Stimulated activated CD8-positive, alpha-beta memory T cell treated with anti-CD3 and anti-CD28 coated beads, Interleukin-2, amount 100 ng/mL, for 48 hours (primary cell): ENCODE measurements at regions not wholly inside any gene's neighbourhood (a gene's known extent, or its start where the extent isn't known, plus 50 kb on each side); places are given as distances from the start of the nearest gene placed in this dataset.

Source experiments
- DNase-seq, 2 donors: peaks; one replicate each; pipeline ENCODE4 v3.0.0-alpha.2; 2020; ENCODE audit warnings: low read depth in 2 of 2

DNA sequence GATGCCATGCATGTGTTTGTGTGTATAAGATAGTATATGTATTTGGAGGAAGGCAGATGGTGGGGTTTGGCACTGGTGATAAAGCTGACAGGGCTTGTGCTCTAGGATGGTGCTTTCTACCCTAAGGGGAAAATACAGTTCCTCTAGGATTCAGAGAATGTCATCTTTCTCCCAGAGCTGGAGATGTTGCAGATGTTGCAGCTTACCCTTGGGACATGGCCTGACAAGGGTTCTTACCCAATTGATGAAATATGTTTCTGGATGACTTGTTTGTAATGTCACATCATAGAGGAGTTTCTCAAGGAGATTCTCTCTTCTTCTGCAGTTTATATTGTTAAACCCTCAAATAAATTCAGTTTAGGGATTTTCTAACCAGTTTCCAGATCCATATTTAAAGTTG is 52.5 kb upstream of the PITX2 start:
- no peak for DNase-seq

DNA sequence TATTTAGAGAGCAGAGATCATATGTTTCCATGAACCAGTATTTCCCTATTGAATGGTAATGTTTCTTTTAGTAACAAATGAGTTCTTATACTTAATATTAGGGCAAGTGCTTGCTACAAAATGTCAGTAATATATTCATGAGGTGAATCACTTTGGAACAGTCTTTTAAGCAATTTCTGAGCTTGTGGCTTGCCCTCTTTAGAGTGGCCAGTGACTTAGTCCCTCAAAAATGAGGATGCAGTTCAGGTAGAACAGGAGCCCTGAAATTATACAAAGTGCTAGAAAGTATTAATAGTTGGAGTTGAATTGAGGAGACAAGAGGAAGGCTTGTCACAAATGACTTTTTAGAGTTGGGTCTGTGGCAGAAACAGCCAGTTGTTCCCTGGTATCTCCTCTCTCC is 53.4 kb upstream of the PITX2 start:
- no peak for DNase-seq

DNA sequence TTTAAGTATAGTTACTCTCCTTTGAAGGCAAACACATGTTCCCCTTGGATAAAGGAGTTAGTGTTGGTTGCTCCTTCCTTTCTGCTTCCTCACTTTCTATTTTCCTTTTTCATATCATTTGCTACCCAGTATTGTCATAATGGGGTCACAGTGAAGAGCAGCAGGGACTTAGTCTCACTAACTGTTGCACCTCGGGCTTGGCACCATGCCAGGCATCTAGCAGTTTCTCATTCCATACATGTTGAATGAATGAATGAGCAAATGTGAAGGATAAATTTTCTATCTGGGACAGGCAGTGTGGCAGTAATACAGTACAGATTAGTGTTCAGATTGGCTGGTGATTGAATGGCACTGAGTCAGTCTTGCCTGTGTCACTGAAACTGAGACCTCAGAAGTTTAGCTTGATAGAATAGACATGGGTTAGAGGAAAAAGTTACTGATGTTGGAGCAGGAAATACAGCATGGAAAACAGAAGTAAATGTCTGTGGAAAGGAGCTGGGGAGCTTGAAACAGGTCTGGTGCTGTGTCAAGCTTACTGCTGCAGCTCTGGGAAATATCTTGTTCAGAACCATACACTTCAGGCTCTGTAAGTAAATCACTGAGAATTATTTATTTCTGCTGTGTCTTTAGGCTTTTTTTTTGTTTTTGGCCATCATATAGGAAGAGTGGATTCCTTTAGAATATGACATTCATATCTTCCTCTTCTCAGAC is 55.8 kb upstream of the PITX2 start:
- no peak for DNase-seq

DNA sequence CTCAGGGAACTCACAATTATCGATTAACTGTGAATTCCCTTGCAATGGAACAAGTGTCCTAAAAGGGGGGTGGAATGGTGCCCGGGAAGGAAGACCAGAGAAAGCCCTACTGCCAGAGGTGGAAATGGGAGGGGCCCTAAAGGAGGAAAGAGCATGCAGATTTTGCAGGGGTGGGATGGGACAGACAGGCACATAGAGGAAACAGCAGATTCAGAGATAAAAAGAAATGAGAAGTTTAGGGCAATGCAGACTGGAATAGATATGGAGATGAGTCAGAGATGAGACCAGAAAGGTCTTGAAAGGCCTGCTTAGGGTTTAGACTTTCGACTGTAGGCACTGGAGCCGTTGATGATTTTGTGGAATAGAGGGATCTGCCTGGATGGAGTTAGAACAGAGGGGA is 57.4 kb upstream of the PITX2 start:
- DNase-seq = no peak

DNA sequence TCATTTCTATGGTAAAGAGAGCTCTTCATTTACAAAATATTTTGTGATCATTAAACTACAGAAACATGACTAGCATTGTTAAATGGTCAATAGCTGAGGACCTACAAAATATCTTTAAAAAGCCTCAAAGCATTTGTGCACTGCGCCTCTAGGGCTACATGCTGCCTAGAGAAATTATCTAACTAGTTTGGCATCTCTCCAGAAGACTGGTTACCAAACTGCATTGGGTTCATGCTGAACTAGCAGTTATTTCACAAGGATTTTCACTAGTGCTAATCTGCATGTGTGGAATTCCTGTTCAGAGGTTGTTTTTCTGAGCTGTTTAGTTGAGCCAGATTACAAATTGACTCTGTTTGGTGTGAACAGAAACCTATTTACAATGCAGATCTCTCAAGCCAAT is 58.5 kb upstream of the PITX2 start:
- no peak for DNase-seq

DNA sequence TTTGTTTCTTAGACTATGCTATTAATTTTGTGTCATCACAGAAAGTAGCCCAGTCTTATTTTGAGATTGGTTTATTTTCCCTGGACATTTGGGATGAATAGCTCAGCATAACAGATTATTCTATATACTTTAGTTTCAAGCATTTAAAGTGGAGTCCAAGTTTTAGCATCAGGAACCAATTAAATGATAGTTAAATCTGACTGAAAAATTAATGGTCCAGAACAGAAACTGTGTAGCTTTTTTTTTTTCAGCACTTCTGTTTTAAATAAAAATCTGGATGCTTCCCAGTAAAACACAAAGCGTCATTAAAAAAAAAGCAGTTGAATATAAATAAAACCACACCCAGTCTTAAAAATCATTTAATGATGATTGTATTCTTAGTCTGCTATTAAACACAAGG is 59.4 kb upstream of the PITX2 start:
- DNase-seq = no peak

DNA sequence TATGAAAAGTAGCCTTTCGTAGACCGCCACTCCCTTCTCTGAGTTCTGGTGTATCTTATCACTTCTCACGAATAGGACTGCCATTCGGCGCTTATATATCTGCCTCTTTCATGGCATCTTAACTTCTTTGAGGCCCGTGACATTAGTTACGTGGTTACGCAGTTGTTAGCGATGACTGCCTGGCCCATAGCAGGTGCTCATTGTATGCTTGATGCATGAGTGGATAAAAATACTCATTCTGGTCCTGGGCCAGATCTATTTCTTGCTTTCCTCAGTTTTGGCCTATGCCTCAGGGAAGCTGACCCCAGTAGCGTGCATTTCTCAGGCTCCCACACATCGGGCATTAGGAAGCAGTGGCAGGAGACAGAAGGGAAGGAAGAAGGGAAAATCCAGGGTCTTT is 60.7 kb upstream of the PITX2 start:
- DNase-seq = no peak

DNA sequence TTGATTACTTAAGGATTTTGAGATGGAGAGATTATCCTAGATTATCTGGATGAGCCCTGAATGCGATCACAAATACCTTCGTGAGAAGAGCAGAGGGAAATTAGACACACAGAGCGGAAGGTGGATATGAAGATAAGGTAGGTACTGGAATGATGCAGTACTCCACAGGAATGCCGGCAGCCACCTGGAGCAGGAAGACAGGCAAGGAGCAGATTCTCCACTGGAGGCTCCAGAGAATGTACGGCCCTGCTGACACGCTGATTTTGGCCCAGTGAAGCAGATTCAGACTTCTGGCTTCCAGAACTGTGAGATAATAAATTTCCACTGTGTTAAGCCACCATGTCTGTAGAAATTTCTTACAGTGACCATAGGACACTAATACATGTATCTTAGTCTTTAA is 79.4 kb upstream of the PITX2 start:
- no peak for DNase-seq

DNA sequence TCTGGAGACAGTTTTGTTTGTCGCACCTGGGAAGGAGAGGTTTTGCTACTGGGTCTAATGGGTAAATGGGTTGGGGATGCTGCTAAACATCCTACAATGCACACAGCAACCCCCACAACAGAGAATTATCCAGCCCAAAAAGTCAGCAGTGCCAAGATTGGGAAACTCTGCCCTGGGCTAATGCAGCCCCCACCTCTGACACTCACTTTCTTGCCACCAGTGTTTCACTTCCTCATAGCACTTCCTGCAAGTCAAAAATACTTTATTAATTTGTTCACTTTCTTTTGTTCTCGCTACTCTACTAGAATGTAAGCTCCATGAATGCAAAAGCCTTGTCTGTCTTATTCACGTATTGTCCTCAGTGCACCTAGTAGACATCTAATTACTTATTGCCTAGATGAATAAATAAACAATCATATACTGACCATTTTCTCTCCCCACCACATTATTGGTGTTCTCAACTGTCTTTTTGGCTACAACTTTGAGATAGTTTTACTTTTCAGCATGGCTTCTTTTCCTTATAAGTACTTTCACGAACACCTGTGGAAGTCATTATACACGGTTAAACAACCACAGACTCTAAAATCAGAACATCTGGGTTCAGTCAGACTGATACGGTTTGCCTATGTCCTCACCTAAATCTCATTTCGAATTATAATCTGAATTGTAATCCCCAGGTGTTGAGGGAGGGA is 82.0 kb upstream of the PITX2 start:
- DNase-seq = no peak

DNA sequence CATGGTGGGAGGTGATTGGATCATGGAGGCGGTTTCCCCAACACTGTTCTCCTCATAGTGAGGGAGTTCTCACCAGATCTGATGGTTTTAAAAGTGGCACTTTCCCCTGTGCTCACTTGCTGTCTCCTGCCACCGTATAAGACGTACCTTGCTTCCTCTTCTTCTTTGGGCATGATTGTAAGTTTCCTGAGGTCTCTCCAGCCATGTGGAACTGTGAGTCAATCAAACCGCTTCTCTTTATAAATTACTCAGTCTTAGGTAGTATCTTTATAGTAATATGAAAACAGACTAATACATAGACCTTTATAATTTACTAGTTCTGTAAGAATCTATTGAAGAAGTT is 82.5 kb upstream of the PITX2 start:
- no peak for DNase-seq

DNA sequence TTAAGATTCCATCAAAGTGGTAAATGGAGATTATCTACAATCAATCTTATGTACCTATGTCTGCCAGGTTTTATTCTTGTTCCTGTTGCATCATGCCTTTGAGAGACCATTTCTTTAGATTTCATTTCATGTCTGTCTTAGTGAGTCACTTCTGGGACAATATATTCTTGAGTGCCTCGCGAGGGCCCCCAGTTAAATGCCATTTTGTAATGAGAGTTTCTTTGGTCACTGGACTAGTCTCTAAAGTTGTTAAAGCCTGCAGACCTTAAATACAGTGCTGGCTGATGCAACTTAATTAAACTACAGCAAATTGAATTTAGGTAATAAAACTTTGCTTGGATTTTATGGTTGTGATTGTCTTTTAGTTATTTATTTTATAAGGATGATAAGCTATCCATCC is 87.2 kb upstream of the PITX2 start:
- DNase-seq = no peak

DNA sequence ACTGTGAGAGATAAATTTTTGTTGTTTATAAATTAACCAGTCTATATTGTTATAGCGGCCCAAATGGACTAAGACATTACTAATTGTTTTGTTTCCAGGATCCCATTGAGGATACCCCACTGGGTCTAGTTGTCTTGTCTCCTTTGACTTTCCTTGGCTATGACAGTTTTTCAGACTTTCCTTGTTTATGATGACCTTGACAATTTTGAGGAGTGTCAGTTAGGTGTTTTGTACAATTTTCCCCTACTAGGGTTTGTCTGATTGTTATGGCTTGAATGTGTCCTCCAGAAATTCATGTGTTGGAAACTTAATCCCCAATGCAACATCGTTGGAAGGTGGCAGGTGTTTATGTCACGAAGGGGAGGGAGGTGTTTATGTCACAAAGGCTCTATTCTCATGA is 89.6 kb upstream of the PITX2 start:
- no peak for DNase-seq

DNA sequence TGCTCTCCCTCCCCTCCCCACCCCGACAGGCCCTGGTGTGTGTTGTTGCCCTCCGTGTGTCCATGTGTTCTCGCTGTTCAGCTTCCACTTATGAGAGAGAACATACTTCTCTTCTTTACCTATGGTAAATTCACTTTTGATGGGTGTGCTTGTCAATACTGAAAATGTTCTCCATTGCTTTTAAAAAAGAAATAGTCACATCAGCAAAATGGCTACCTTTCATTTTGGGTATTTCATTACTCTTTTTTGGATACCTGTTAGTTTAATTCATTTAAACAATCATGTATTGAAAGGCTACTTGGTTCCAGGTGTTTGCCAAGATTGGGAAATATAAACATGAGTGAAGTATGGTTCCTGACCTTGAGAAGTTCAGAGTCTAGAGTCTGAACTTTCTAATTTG is 107.4 kb upstream of the PITX2 start:
- DNase-seq = no peak

DNA sequence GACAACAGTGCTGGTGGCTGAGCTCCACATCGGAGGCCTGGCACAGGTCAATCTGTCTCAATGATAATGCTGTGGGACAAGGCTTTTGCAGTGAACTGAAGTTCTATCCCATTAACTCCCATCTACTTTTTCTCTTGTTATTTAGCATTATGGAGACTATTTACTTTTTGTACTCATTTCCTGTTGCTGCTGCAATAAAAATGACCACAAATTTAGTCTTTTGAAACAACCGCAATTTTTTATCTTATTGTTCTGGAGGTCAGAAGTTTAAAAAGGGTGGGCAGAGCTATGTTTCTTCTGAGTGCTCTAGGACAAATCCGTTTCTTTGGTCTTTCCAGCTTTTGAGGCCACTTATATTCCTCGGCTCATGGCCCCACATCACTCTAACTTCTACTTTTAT is 111.0 kb upstream of the PITX2 start:
- DNase-seq = no peak

DNA sequence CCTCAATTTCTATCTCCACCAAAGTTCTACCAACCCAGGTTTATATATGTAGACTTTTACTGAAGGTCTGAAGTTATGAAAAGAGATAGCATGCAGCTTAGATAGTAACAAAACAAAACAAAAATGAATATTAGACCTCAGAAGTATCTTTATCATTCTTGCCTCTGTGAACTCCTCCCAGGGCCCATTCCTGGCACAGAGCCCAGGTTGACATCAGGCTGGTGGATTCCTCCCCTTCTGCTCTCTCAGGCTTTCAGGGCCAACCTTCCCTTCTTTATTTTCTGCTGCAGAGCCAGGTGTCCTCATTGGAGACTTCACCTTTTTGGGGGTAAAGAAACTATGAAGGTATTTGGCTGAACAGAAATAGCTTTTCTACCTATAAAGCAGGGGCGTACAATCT is 112.8 kb upstream of the PITX2 start:
- DNase-seq = no peak

DNA sequence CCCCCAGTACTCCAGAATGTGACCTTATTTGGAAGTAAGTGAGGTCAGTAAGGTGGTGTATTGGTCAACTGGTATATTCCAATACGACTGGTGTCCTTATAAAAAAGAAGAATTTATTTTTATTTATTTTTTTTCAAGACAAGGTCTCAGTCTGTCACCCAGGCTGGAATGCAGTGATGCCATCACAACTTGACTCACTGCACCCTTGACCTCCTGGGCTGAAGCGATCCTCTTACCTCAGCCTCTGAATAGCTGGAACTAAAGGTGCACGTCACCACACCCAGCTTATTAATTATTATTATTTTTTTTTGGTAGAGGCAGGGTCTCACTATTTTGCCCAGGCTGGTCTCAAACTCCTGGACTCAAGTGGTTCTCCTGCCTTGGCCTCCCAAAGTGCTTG is 115.1 kb upstream of the PITX2 start:
- DNase-seq = no peak

DNA sequence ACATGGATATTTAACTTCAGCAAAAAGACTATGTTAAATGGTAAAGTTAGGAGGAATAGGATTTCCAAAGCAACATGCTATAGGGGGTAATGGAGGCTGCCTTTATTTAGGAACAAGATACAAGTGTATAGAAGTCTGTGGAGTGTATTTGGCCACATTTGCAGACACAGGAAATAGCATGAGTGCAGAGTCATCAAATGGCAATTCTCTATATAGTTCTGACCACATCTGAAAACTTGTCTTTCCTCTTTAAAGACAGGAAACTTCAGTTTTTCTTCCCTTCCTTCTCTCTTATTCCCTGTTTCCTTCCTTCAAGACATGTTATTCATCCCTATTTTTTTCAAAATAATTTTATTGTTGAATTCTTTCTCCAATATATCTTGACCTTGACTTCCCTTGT is 119.3 kb upstream of the PITX2 start:
- no peak for DNase-seq

DNA sequence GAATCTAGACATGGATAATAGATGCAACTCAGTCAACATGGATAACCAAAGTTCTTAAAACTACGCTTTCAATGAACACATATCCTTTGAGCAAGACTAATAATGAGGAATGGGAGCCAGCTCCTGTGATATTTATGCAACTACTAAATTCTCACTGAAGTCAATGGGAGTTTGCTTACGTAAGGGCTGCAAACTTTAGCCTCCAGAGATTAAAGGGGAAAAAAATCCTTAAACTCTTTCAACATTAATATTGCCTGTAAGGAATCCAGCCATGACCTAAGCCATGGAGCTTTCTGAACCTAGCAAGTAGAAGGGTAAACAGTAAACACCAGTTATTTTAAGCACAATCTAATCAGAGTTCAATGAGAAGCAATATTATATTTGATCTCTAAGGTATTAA is 125.2 kb upstream of the PITX2 start:
- no peak for DNase-seq

DNA sequence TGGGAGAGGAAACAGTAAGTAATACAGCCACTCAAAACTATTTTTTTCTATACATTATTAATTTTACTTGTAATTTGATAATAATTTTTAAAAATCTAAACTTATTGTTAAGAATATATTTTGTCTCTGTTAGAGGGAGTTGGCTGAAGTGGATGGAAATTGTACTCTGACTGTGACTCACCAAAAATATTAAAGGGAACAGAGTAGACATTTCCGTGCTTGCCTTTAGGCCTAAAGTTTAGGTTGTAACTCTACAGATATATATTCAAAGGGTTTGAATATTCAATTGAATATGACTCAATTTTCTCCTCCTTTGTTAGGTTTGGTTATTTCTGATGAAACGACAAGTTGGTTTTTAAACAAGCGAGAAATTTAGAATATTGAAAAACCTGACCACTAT is 128.3 kb upstream of the PITX2 start:
- DNase-seq = no peak

DNA sequence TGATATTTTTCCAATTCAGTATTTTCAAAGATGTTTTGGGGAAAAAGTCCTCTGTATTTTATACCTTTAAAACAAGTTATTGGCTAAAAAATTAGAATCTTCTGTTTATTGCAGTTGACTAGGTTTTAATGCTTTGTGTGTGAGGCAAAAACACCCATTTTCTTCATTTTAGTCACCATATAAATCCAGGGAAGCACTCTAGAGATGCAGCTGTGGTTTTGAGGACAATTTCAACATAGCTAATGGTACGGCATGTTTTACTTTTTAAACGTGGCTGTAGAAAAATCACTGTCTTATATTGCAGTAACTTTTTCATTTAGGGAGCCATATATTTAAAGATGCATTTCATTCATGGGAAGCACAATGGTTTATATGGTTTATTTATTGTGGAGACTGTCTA is 129.1 kb upstream of the PITX2 start:
- no peak for DNase-seq

DNA sequence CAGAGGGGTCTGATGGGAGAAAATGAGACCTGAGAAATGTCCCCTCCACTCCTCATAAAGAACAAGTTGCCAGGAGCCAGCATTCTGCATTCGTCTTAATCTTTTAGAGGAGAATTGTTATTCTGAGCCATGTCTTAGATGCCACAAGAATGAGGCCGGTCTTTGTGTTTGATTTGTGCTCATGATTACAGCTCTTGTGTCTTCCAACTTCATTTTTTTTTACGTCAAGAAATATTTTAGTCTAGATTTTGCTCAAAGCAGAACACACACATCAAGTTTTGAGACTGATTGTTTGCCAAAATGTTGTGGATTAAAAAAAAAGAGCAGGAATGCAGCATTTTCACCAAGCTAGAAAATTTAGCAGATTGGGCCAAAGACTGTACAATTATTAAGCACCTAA is 130.6 kb upstream of the PITX2 start:
- no peak for DNase-seq

DNA sequence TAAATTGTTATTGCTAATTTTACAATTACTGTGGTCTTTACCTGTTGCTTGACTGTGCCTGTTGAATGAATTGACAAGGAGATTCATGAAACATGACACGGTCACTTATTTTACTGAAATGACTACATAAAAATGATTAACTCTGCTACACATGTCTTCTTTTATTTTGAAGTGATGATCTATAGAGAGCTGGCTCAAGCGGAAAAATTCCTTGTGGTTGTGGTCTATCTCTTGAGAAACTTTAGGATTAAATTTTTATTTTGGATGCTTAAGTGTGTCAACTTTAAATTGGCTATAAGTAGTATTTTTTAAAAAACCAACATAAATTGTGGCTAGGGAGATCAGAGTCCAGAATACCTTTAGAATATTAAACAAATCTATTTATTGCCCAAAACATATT is 131.8 kb upstream of the PITX2 start:
- no peak for DNase-seq

DNA sequence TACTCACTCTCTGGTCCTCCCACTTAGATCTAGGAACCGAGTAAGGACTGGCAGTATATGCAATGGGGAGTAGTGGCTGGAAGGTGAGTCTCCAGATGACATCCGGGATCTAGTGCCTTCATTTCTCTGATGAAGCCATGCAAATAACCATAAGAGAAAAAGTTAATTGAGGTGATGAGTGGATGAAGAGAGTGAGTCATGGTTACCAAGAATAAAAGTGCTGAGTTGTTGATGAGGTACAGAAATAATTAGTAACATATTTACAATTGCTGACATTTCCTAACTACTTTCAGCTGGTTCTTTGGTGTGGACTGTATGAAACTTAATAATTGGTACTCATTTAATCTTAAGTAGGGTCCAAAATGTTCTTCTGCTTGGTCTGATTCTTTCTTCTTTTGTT is 146.7 kb upstream of the PITX2 start:
- no peak for DNase-seq

DNA sequence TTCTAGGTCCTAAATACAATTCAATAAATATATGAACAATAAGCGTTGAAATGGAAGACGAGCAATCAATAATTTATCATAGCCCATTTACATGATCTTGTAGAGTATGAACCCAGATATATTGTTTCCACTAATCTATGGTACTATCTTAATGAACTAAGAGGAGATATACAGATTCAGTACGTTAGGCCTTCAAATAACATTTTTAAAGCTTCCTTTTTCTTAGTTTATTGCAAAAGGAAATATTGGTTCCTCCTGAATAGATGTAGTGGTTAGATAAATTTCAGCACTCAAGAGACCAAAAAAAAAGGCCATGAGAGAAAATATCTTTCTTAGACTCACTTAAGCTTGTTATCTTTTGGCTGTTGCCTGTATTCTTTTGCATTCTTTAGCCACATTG is 147.5 kb upstream of the PITX2 start:
- no peak for DNase-seq
